C4-2B (cell line): ENCODE measurements at regions not wholly inside any gene's neighbourhood (a gene's known extent, or its start where the extent isn't known, plus 50 kb on each side); places are given as distances from the start of the nearest gene placed in this dataset.

Experiments used
- H3K27ac ChIP-seq: fragments of 450-650 bp; 2 replicates; pipeline ENCODE4 v1.5.1; 2017
- CTCF ChIP-seq: fragments of 450-650 bp; conservative IDR thresholded peaks from 2 replicates; pipeline ENCODE4 v1.5.1; 2017; ENCODE audit warnings: mild to moderate bottlenecking
- ZFX ChIP-seq: fragments of 450-650 bp; IDR thresholded peaks from 2 replicates; pipeline ENCODE4 v1.6.1; 2017

GRCh38 chr2:129862668-129863067 lies 116.8 kb upstream of the RAB6C start:
- TF ChIP-seq ZFX: no peak
- no peak for TF ChIP-seq CTCF
- no peak overlapping the region for H3K27ac ChIP-seq

DNA sequence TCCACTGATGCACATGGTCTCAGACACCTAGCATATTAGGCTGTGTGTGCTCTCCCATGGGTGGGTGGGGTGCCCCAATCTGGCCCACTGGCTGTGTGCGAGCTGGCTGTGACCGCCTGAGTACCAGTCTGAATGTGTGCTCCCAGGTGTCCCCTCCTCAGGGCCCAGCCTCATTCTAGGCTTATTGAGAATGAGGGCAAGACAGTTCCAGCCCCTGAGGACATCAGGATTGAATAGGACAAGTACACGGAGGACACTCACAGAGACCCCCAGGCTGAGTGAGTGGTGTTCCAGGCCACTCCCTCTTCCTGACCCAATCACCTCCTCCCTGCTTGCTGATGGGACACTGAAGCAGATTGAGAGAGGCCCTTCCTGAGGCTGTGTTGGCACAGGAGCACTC lies 116.1 kb upstream of the RAB6C start:
- no peak overlapping the region for H3K27ac ChIP-seq
- TF ChIP-seq CTCF: no peak
- no peak for TF ChIP-seq ZFX

DNA sequence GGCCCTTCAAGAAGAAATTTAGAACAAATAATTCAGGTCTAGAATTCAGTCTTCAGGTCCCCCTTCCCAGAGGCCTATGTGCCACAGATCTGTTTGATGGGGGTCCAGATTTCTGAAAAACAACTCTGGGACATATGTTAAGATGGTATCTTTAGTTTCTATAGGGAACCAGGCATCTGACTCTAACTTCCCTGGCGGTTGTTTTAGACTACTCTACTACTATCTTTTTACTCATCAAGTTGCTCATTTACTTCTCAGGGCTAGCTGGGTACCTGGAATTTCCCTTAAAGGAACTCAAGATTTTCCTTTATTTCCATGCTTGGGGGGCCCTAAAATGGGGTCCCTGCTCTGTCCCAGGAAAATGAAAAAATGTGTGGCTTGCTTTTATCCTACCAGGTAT lies 114.7 kb upstream of the RAB6C start:
- TF ChIP-seq CTCF (no peak), ZFX (no peak)
- H3K27ac ChIP-seq: no peak overlapping the region

DNA sequence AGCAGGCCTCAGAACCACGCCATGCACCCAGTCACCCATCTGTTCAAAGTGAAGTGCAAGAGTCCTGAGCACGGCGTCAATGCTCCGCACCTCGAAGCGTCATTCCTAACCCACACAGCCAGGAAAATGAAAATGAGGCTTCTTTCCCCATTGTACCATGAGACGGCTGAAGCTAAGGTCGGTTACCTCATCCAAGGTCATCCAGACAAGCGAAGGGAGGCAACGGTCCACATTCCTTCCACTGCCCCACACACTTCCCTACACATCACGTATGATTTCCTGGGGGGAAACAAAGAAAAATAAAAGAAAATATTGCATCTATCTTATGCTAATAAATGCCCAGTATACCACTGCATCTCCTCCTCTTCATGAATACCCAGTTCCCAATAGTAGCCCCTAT lies 113.5 kb upstream of the RAB6C start:
- H3K27ac ChIP-seq: no peak overlapping the region
- TF ChIP-seq ZFX: no peak
- no peak for TF ChIP-seq CTCF

DNA sequence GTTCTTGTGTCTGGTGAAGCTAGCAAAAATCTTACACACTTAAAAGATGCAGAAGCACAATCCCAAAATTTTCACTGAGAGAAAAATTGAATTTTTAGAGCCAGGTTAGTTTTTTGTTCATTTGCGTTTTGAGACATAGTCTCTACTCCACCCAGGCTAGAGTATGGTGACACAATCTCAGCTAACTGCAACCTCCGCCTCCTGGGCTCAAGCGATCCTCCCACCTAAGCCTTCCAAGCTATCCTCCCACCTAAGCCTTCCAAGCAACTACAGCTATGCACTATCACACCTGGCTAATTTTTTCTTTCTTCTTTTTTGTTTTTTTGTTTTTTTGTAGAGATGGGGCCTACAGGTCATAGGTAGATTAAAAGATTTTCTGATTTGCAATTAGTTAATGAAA lies 113.1 kb upstream of the RAB6C start:
- no peak for TF ChIP-seq ZFX
- no peak for TF ChIP-seq CTCF
- H3K27ac ChIP-seq: no peak overlapping the region

GRCh38 chr2:129868151-129868550 lies 111.3 kb upstream of the RAB6C start:
- H3K27ac ChIP-seq: no peak overlapping the region
- TF ChIP-seq ZFX (no peak), CTCF (no peak)

- H3K27ac ChIP-seq: no peak overlapping the region
- no peak for TF ChIP-seq CTCF
- no peak for TF ChIP-seq ZFX
Measured at GRCh38 chr2:129870685-129871241, 108.7 kb upstream of the RAB6C start.
